Heart left ventricle (tissue), 13 donors: ENCODE measurements at regions not wholly inside any gene's neighbourhood (a gene's known extent, or its start where the extent isn't known, plus 50 kb on each side); places are given as distances from the start of the nearest gene placed in this dataset.

Source experiments
- CTCF ChIP-seq, 12 donors: fragments of 200-600 bp; sonication (generic) in 4 of 12; IDR thresholded peaks; one replicate each; pipeline versions ENCODE4 v1.5.0 to v1.8.0; 2018 to 2022; ENCODE audit warnings: antibody characterized with exemption in 12 of 12, mild to moderate bottlenecking in 5 of 12
- POLR2A ChIP-seq, 2 donors: fragments of 450-650 bp; IDR thresholded peaks; one replicate each; pipeline ENCODE4 v1.6.1; 2017; ENCODE audit warnings: antibody characterized with exemption in 2 of 2, mild to moderate bottlenecking in 2 of 2, moderate library complexity in 2 of 2
- donor health status: ischemic (EF 13 %, LVEDD 7.1; RV severe dilation, severe dysfunction).
- donor health status: DM: no; HTN: yes; CAD: no.
- donor health status: DM: no; HTN: no; CAD: no.
- donor health status: ischemic (EF 25% LVEDD 6.9; RV normal size, moderate dysfunction).
- donor health status: ischemic (EF 25% LVEDD 5.7; RV mildly dilated, moderate dysfunction).
- donor health status: ischemic (EF 35%, LVEDD 5.7; RV mildly dilated, moderate dysfunction).
- donor health status: nonischemic (EF 11% LVEDD 7.7; RV severe dilation, severe dysfunction).
- donor health status: DM: yes; HTN: yes; CAD: no.
- donor health status: PGD.
- donor health status: ischemic (EF 29% LVEDD 5.4; RV normal size, mild dysfunction).
- donor health status: nonischemic (EF 23%, LVEDD 6.1; RV moderate dilation, normal function).

DNA sequence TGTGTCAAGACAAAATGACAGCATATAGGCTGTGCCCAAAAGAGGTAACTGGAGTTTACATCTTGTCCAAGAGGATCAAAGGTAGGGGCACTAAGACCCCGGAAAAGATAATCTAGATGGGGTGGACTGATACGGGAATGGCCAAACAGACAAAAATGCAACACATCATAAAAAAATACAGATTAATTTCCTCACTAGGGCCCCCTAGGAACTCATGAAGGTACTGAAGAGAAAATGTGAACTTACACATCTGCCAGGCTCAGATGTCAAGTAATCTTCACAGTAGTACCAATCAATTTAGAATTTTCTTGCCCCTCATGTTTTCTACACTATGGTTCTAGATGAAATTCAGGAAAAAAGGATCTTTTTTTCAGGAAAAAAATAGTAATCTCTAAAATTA, 115.6 kb upstream of the REG3A start:
- no peak for TF ChIP-seq POLR2A (IDR thresholded peaks at IDR 0.05)
- TF ChIP-seq CTCF (IDR thresholded peaks at IDR 0.05), result no peak
